Left kidney (tissue), 1 donor: ENCODE measurements at regions not wholly inside any gene's neighbourhood (a gene's known extent, or its start where the extent isn't known, plus 50 kb on each side); places are given as distances from the start of the nearest gene placed in this dataset.

Experiments used
- DNase-seq: peaks from one replicate; pipeline ENCODE4 v3.0.0-alpha.2; 2013

GRCh38 chr22:27175974-27176373, 518.6 kb downstream of the MIAT start:
- no peak for DNase-seq

DNA sequence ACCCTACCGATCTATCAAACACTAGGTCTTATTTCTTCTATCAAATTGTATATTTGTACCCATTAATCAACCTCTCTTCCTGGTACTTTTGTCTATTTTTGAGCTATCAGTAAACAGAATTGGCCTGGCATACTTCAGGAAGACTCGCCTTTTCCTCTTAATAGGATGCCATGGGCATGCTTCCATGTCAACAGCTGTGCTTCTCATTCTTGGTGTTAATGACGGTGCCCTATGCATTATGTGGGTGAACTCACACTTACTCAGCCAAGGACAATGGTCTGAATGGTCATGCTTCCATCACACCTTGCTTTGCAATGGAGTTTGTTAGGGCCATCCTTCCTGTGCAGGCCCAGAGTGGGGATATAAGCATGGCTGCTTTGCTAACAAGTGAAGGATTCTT, 521.8 kb downstream of the MIAT start:
- no peak for DNase-seq

DNA sequence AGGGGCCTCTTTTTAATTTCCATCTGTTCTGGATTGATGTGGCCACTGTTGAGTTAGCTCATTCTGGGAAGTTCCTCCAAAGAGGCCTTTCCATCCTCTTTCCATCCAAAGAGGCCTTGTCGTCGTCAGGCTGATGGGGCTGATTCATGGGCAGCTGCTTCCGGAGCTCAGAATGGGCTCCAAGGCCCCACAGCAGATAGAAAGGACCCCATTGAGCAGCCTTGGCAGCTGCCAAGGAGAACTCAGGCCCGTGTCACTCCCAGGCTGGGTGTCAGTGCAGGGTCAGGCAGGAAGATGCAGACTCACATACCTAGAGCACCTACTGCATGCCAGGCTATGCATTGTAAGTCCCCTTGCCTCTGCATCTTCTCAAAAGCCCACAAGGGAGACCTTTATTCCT, 524.1 kb downstream of the MIAT start:
- no peak for DNase-seq

DNA sequence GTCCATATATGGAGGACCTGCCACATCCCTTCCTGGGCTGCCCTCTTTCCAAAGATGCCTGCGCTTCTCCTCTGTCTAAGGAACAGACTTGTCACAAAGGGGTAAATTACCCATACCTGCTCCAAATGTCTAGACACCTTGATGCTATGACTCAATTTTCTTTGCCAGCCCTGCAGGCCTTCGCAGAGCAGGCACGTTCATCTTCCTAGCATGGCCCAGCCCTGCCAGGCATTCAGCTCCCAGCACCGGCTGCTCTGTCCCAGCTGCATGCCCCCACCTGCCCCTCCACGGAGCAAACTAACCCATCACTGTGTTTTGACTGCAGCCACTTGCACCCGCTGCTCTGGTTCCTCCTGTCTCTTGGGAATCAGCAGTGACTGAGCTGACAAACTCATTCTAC, 526.1 kb downstream of the MIAT start:
- no peak for DNase-seq

GRCh38 chr22:27185099-27185709, 527.8 kb downstream of the MIAT start:
- no peak for DNase-seq

- DNase-seq = no peak
These were observed 528.4 kb downstream of the MIAT start for GRCh38 chr22:27185760-27186302.

- no peak for DNase-seq
These were observed 529.3 kb downstream of the MIAT start for GRCh38 chr22:27186643-27187042.

DNA sequence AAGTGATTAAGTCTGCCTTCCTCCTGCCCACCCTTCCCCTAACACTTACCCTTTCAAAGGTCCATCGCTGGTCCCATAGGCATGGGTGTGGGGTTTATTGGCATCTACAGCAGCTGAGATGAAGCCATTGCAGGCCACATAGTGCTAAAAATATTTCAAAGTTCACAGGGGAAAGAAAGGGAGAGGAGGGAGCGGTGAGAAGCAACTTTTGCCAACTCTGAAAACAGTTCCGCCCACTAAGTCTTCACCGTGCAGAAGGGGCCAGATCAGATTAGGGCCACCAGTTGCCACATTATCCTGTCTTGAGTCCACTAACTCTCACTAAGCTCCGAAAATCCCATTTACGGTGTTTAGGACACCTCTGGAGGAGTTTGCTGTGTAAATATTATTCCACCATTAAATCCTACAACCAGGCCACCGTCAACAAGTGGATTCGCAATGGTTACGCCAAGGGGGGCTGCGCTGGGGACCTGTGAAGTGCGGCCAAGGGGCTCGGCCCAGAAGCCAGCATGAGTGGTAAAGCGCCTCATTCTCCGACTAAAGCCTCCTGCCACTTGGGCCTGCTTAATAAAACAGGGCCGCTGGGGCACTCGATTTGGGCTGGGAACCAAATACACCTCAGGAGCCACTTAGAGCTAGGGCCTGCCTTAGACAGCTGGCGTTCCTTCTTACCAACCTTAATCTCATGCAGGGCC, 534.9 kb downstream of the MIAT start:
- no peak for DNase-seq

DNA sequence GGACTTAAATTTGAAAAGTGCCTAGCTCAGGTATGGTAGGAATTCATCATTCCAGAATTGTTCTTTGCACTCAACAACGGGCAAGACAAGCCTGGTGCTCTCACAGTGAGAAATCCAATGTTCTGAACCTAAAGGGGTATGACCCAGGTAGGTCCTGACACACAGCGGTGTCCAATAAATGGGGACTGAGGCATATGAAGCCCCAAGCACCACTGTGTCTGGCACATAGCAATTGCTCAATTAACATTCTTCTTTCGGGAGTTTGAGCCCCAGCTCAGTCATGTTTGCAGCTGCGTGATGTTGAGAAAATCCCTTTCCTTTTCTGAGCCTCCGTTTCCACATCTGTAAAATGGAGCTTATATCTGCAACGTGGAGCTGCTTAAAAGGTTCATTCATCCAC, 535.8 kb downstream of the MIAT start:
- no peak for DNase-seq

DNA sequence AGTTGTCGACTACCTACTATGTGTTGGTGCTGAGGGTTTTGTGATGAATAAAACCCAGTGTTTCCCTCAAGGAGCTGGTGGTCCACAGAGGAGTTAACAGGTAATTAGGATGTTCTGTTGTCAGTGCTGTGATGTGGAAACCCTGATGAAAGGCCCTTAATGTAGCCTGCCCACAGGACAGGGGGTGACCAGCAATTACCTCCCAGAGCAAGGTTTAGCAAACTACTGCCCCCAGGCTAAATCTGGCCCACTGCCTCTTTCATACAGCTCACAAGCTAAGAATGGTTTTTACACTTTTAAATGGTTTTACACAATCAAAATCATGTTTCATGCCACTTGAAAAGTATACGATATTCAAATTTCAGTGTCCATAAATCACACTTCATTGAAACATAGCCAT, 536.2 kb downstream of the MIAT start:
- DNase-seq = no peak

DNA sequence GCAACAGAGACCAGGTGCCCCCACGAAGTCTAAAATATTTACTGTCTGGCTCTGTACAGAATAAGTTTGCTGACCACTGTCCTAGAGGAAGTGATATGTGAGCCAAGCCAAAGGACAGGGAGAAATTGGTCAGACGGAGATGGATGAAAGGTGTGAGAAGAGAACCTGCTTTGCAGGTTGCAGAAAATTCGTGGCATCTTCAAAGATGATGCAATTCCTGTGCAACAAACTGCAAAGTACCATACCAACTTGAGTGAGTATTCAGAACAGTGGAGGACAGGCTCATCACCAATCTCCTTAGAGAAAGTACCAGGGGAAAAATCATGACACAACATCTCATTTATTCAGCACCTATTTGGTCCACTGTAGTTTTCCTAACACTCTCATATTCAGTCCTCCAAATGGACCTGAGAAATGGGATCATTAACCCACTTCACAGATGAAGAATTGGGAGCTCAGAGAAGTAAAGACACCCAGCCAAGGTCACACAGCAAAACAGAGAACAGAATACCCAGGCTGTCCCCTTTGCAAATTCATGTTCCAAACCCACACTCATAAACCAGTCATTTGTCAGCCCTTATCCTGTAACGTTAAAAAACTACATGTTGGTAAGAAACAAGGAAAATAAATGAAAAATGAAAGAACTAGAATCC, 536.8 kb downstream of the MIAT start:
- no peak for DNase-seq

DNA sequence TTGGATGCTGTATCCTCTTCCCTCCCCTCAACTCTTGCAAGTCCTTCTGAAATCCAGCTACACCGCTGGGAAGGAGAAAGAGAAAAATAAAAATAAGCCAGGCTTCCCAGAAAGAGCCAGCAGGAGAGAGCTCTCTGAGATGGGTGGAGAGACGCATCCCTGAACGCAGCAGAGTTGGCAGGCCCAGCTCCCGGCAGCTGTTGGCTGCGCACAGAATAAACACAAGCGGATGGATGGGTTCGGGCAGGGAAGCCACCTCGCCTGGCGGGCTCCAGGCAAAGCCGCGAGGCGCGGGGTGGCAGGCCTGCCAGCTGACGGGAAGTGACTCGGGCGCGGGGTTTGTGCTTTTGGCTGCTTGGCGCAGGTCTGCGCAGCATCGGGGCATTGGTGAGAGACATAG, 537.7 kb downstream of the MIAT start:
- no peak for DNase-seq

- no peak for DNase-seq
These were observed 538.1 kb downstream of the MIAT start for GRCh38 chr22:27195494-27195893.

DNA sequence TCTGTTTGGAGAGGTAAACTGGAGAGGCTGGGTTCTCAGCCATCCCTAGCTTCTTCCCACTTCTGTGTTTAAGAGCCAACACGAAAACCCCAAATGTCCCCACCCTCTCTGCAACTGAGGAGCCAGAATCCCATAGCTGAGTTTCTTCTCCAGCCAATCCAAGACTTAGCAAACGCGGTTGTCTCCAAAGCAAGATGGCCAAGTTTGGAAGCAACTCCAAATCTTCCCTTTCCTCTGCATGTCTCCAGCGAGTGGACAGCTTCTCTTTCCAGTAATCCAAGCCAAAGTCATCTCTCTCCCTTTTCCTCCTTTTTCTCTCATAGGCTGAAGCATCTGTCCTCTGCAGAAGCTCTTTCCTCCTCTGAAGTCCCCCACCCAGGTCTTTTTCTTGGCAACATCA, 539.2 kb downstream of the MIAT start:
- no peak for DNase-seq

DNA sequence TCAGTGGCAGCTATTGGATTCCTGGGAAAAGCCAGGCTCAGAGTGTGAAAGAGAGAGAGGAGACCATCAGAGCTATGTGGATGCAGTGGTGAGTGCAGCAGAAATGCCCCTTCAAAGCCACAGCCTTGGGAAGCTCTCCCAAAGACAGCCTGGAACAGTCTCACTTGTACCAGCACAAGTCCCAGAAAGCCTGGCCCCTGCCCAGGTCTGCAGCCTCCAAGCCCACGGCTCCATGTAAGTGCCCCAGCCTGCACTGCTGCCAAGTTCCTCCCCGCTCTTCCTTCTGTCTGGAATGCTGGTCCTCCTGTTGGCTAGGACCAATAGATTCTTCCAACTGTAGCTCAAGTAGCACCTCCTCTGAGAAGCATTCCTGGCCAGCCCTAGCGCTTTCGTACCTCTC, 539.7 kb downstream of the MIAT start:
- DNase-seq = no peak

GRCh38 chr22:27197618-27198017, 540.2 kb downstream of the MIAT start:
- no peak for DNase-seq

DNA sequence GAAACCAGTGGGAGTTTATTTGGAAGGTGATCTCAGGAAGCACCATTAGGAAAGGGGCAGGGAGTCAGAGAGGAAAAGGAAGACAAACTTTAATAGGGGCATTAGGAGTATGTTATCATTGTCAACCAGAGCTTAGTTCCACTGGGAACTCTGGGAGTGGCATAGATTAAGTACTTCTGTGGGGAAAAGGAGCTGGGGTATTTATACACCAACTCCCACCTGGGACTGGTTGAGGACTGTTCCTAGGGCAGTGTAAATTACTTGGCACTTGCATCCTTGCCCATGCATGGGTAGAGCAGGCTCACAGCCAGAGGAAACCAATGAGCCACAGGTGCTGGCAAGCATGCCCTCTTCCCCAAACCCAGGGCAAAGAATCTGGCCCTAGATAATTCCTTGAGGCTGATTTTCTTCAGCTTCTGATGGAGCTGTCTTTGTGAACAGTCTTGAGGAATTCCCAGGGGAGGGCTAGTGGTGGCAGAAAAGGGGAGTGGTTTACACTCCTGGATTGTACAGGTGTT, 541.2 kb downstream of the MIAT start:
- DNase-seq = no peak

DNA sequence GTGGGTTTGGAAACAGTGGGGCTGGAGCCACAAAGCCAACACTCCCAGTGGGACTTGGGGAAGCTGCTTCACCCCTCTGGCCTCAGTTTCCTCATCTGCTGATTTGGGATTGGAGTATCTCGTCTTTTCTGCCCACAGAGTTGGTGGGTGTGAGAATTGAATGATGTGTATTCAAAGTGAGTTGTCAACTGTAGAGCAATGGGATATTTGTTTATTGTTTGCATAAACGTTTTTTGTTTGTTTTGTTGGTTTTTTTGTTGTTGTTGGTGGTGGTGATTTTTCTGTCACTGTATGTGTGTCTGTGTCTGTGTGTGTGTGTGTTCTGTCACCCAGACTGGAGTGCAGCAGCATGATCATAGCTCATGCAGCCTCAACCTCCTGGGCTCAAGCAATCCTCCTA, 542.0 kb downstream of the MIAT start:
- DNase-seq = no peak

DNA sequence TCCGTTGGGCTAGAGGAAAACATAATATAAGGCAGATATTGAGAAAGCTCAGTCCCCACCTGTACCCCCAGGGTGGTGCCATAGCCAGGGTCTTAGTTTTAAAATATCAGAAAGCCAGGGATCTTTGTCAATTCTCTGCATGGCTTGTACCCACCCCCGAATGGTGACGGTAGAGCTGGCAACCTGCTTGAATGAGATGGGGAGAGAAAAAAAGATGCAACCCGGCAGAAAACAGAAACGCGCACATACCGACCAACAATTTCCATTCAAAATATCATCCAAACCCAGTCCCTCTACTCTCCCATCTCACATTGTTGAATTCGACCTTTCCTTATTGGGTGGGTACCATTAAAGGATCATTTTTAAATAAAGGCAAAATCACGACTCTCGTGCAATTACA, 543.9 kb downstream of the MIAT start:
- no peak for DNase-seq

DNA sequence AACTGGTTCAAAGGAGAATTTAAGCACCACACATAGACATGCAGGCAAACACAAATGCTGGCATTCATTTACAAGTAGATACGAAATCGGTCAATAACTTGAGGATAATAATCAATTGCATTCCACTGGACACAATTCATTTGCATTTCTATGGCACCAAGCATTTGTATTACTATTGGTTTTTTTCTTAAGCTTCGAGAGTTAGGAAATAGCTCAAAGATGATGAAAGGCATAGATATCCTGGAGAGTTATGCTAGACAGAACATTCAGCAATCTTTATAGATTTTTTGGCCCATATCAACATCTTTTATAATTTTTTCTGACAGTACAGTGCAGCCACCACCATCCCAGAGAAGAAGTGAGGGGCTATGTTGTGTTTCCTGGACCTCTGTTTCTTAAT, 544.4 kb downstream of the MIAT start:
- no peak for DNase-seq

- no peak for DNase-seq
These were observed 545.9 kb downstream of the MIAT start for GRCh38 chr22:27203276-27203660.

- DNase-seq = no peak
These were observed 546.9 kb downstream of the MIAT start for GRCh38 chr22:27204280-27204679.

GRCh38 chr22:27204817-27205216, 547.4 kb downstream of the MIAT start:
- no peak for DNase-seq
